ENCODE measurements at regions not wholly inside any gene's neighbourhood (a gene's known extent, or its start where the extent isn't known, plus 50 kb on each side); places are given as distances from the start of the nearest gene placed in this dataset.

- intact Hi-C loops (cut with DNase I) = no loop called here
- ATAC-seq (ENCODE audit: poor library complexity) = no peak
Measured at GRCh38 chr10:131797626-131798025, 103.2 kb upstream of the PPP2R2D start.

GRCh38 chr10:131799429-131799828 lies 101.4 kb upstream of the PPP2R2D start:
- ATAC-seq (ENCODE audit: poor library complexity) = no peak
- intact Hi-C loops (cut with DNase I) = no loop called here
- DNase-seq = no peak

More at GRCh38 chr10:131797626-131798025, 103.2 kb upstream of the PPP2R2D start:
- no peak for DNase-seq

DNA sequence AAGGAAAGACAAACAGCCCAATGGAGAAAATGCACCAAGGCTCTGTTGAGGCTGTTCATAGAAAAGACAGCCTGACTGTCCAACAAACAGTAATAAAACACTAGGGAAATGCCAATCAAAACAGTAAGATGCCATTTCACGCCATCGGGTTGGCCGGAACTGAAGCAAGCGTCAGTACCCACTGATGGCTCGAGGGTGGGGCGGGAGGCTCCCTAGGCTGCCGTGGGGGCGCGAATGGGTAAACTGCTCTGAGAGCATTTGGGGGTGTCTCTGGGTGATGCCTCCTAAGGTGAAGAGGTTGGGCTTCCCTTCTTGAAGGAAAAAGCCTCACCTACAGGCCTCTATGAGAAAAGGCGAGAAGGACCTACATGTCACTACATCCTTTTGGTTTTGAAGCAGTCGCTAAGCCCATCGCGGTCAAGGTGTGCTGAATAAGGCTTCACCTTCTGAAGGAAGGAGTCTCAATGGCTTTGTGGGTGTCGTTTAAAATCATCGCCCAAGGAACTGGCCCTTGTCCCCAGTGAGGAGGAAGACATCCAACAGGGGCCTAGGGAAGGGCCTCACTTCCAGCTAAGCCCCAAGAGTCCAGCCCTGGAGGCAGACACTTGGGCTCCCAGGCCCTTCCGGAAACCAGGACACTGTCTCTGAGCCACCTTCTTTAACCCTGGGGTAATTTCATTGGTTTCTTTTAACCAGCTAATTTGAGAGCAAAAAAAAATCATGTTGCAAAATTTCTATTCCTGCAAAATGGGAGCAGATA lies 98.5 kb upstream of the PPP2R2D start:
- DNase-seq (no peak), ATAC-seq (ENCODE audit: poor library complexity) (no peak)
- intact Hi-C loops (cut with DNase I) = no loop called here

- intact Hi-C loops (cut with DNase I) = no loop called here
- no peak for ATAC-seq (ENCODE audit: poor library complexity)
- DNase-seq = no peak
Measured at GRCh38 chr10:131802996-131803395, 97.8 kb upstream of the PPP2R2D start.

- intact Hi-C loops (cut with DNase I) = no loop called here
- no peak for DNase-seq
- ATAC-seq (ENCODE audit: poor library complexity) = no peak
Measured at GRCh38 chr10:131803860-131804425, 96.9 kb upstream of the PPP2R2D start.

- ATAC-seq (ENCODE audit: poor library complexity) (no peak), DNase-seq (no peak)
- intact Hi-C loops (cut with DNase I) = no loop called here
Measured at GRCh38 chr10:131804551-131805295, 96.1 kb upstream of the PPP2R2D start.

DNA sequence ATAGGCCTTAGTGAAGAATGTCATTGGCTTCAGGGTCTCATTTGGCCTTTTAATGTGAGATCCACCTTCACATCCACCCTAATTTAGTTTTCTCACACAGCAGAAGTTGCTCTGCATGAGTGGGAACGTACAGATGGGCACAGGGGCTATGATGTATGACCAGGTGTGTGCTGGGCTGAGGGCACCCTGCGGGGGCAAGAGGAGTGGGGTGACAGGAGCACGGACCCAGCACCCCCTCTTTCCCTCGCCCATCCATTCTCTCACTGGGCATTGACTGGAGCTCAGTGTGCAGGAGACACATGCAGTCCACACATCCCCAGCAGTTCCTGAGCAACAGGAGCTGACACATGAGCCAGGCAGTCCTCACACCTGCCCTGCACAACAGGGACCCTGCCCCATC lies 95.1 kb upstream of the PPP2R2D start:
- ATAC-seq (ENCODE audit: poor library complexity) (no peak), DNase-seq (no peak)
- intact Hi-C loops (cut with DNase I) = no loop called here

DNA sequence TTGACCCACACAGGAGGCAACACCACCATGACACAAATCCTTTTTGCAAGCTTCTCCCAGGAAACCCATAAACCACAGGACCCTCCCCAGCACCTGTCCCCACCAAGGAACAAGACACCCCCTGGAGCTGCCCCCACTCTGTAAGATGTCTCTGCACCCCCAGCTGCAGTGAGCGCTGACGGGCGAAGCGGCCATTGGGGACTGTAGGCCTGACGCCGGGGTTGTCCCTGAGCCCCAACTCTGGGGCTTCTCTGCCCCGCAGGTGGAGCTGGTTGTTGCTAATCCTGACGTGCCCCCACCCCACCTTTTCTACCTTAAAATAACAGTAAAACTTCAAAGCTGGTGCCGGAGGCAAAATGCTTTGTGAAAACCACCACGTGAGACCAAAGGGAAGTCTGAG lies 94.7 kb upstream of the PPP2R2D start:
- intact Hi-C loops (cut with DNase I) = no loop called here
- DNase-seq = no peak
- no peak for ATAC-seq (ENCODE audit: poor library complexity)

GRCh38 chr10:131806646-131807317 lies 94.0 kb upstream of the PPP2R2D start:
- ATAC-seq (ENCODE audit: poor library complexity) = no peak
- DNase-seq = no peak
- intact Hi-C loops (cut with DNase I) = no loop called here

GRCh38 chr10:131808370-131808930 lies 92.4 kb upstream of the PPP2R2D start:
- intact Hi-C loops (cut with DNase I) = no loop called here
- peak; percentile 11 for DNase-seq
- no peak for ATAC-seq (ENCODE audit: poor library complexity)

- intact Hi-C loops (cut with DNase I) = no loop called here
- DNase-seq = peak; percentile 18
- no peak for ATAC-seq (ENCODE audit: poor library complexity)
Measured at GRCh38 chr10:131810036-131810804, 90.6 kb upstream of the PPP2R2D start.

GRCh38 chr10:131810805-131811629 lies 89.8 kb upstream of the PPP2R2D start:
- DNase-seq (peak; percentile 12), ATAC-seq (ENCODE audit: poor library complexity) (no peak)
- intact Hi-C loops (cut with DNase I) = no loop called here

- ATAC-seq (ENCODE audit: poor library complexity) (no peak), DNase-seq (no peak)
- intact Hi-C loops (cut with DNase I) = no loop called here
Measured at GRCh38 chr10:131811630-131812403, 89.0 kb upstream of the PPP2R2D start.

GRCh38 chr10:131812736-131813604 lies 87.8 kb upstream of the PPP2R2D start:
- ATAC-seq (ENCODE audit: poor library complexity) (no peak), DNase-seq (peak; percentile 12)
- intact Hi-C loops (cut with DNase I) = no loop called here

GRCh38 chr10:131814567-131815265 lies 86.1 kb upstream of the PPP2R2D start:
- peak; percentile 34 for DNase-seq
- ATAC-seq (ENCODE audit: poor library complexity) = no peak
- intact Hi-C loops (cut with DNase I) = no loop called here
